ENCODE measurements at regions not wholly inside any gene's neighbourhood (a gene's known extent, or its start where the extent isn't known, plus 50 kb on each side); places are given as distances from the start of the nearest gene placed in this dataset.
"Not testable (repeated sequence)": the region's sequence is repeated elsewhere in the genome, so short reads cannot be mapped to it uniquely, and the experiment has no call there.

- DNase-seq = no peak
These were observed 109.3 kb upstream of the MDFIC start for GRCh38 chr7:114812570-114812969.

- DNase-seq = no peak
These were observed 108.3 kb upstream of the MDFIC start for GRCh38 chr7:114813624-114814023.

DNA sequence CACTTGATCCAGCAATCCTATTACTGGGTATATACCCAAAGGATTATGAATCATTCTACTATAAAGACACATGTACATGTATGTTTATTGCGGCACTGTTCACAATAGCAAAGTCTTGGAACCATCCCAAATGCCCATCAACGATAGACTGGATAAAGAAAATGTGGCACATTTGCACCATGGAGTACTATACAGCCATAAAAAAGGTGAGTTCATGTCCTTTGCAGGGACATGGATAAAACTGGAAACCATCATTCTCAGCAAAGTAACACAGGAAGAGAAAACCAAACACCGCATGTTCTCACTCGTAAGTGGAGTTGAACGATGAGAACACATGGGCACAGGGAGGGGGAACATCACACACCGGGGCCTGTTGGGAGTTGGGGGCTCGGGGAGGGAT, 104.9 kb upstream of the MDFIC start:
- not testable (repeated sequence) for DNase-seq

DNA sequence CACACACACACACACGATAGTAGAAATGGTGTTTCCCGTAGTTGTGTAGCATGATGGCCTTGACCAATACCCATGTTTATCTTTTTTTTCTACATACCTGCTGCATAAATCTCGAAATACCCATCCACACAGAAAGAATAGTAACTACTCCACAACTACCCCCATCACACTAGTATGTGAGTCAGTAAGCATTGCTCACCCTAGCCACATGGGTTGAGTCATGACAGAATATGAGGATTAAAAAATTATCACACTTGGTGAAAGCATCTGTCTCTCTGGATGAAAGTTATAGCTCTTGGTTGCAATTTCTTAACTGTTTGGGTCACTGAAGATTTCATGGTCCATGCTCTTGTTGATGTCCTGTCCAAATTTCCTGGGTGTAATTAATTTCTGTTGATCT, 103.4 kb upstream of the MDFIC start:
- no peak for DNase-seq

DNA sequence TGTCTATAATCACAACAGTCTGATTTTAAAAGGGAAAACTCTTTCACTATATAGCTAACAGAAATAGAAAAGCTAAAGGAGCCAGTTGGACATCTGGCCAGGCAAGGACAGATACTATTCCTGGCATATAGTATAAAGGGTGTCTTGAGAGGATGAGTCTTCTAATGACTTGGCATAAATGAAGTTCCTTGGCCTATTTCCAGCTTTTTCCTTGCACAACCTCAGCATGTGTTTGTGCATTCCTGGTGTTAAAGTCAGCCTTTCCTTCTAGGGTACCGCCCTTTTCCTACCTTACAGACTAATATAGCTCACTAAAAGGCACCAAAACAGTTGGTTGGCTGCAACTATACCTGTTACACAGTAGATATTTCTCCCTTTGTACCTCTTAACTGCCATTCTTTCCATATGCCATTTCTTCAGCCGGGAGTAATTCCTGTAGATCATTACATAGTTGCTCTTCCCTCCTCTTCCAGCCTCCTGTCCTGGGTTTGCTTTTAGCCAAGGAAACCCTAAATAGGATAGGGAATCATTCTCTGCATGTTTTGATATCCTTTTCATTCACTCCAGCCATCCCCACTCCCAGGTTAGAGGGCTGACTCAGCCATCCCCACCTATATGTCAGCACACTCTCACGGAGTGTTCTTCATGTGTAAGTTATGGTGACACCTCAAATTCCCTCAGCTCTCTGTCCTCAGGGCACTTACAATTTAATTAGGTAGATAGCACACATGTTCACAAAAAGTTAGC, 102.1 kb upstream of the MDFIC start:
- DNase-seq = no peak

DNA sequence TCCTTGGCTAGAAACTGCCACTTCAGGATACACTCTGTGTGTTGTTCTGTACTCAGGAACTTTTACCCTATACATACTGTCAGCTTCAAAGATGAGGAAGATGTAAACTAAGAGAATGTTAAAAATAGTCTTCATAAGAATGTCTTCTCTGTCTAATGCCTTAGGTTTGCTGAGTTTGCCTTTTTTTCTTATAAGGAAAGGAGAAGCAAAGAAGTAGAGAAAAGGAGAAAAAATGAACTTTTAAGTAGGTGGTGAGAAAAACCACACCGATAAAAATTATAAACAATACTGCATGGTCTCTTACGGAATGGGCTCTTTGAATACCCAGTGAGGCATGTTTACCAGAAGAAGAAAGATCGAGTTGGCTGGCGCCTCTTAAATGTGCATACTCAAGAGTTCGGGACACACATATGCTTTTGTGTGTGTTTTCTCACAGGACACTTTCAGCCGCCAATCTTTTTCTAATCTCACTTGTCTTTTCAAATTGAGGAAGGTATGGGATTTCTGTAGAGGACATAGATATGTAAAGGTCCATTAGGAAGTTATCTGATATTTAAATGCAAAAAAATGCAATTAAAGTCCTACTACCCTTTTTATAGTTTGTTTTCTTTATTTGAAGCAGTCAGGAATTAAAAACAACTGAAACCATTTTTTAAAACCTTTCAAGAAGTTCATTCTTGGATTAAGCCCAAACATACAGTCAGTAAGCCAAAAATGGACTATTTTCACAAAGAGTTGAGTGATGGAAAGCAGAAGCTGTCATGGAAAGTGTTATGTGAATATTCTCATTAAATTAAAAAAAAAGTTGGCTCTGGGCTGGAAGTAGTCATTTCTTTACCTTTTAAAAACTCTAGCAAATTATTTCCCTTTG, 100.6 kb upstream of the MDFIC start:
- no peak for DNase-seq

GRCh38 chr7:114822131-114822530, 99.8 kb upstream of the MDFIC start:
- DNase-seq = no peak

GRCh38 chr7:114822844-114823243, 99.0 kb upstream of the MDFIC start:
- no peak for DNase-seq

DNA sequence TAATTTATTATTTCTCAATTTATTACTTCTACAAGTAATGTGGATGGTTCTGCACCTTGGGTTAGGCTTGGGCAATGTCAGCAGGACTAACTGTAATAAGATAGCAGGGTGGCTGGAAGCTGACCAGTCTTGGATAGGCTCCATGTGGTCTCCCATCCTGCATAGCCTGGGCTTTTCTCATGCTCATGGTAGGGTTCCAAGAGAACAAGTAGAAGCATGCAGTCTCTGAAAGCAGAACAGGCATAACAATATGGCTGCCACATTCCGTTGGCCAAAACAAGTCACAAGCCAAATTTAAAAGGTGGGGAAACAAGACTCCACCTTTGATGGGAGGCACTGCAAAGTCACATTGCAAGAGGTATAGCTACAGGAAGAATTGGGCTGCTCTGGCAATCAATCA, 98.6 kb upstream of the MDFIC start:
- no peak for DNase-seq

DNA sequence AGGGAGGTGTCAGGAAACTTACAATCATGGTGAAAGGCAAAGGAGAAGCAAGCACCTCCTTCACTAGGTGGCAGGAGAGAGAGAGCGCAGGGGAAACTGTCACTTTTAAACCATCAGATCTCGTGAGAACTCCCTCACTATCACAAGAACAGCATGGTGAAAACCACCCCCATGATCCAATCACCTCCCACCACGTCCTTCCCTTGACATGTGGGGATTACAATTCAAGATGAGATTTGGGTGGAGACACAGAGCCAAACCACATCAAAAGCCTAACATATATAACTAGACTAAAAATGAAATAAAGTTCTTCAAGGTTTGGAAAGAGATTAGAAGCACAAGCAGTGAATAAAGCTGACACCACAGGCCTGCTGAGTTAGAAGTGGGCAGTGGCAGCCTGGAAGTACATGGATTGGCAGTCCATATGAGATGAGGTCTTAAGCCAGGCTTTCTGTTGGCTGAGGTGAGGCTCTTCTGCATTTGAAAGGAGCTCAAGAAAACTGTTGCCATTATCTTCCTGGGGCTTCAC, 96.4 kb upstream of the MDFIC start:
- DNase-seq = no peak

DNA sequence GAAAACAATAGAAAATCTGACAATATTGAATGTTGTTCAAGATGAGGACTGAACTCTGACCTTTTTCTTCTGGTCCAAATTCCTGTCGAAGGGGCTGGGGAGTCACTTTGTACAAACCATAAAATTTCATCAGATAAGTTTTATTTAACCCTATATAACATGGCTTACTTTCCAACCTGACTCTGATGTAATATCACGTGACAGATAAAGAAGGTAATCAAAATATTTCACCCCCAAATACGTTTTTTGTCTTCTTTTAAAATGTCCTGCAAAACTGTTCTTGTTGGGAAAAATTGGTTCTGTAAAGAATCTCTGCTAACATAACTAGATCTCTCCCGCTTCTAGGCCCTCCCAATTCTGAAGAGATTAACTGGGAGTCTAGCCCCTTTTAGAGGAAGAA, 90.9 kb upstream of the MDFIC start:
- DNase-seq = no peak

GRCh38 chr7:114832906-114833595, 88.8 kb upstream of the MDFIC start:
- no peak for DNase-seq

GRCh38 chr7:114835303-114835702, 86.6 kb upstream of the MDFIC start:
- DNase-seq = no peak

- no peak for DNase-seq
These were observed 86.0 kb upstream of the MDFIC start for GRCh38 chr7:114835861-114836260.

GRCh38 chr7:114842551-114843065, 79.3 kb upstream of the MDFIC start:
- no peak for DNase-seq

DNA sequence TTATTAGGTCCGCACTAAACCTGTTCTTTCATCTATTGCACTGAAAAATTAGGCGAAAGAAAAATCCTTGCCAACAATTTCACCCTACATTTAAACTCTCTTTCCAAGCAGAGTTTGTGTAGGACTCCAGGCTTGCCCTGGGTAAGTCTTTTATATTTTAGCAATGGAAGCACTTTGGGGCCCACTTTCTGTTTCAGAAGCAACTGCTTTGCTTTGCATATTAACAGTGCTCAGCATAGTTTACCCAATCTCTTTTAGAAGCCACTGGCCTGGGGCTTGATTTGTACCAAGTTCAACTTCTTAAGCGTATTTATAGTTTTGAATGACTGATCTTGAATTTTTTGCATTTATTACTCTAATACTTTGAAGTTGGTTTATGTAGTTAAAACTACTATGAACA, 78.8 kb upstream of the MDFIC start:
- DNase-seq = no peak

GRCh38 chr7:114851406-114852061, 70.4 kb upstream of the MDFIC start:
- DNase-seq = no peak

GRCh38 chr7:114852293-114852692, 69.6 kb upstream of the MDFIC start:
- DNase-seq = no peak

DNA sequence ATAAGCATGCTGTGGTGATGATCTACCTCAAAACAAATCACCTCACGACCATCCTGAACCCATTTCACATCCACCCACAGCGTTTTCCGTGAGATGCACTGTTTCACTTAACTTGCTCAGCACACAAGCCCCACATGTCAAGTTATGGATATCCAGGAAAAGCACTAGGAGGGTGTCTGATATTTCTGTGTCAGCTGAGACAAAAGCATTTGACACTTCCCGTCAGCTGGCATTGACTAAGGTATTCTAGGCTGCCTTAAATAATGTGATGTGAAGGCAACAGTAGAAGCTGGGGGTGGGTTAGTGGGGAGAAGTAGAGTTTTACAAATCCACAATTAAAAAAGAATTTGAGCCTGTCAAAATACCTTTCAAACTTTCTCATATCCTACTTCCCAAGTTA, 68.7 kb upstream of the MDFIC start:
- no peak for DNase-seq

- DNase-seq = no peak
These were observed 67.5 kb upstream of the MDFIC start for GRCh38 chr7:114854369-114854768.

DNA sequence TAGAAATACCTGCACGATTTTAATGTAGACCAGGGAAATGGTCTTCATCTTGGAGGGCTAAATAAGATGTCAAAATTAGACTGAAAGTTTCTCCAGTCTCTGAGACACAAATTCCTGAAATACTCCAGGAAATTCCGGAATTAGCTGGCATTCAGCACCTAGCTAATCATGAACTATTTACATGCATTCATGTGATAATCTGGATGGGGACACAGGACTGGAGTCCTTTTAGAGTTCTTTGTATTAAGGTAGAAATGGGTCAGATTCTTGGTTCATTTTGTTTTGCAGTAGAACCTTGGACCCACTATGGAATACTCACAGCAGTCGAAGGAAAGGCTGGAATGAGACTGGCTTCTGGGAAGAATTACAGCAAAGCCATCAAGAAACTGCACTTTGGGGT, 65.3 kb upstream of the MDFIC start:
- DNase-seq = no peak

DNA sequence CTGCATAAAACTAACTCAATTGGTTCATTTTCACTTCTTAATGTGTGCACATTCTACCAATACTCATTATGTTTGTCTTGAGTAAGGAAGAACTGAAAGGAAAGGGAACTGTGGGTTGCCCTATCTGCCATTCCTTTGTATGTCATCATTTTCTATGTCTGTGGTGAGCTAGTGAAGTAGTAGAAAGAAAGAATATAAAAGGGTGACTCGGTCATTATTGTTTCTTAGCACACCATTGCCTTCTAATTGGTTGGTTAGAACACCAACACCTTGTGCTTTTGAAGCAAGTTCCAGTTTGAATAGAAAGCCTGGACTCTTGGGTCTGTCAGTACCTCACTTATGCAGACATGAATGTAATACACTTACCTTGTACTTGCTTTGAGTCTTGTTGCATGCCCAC, 64.3 kb upstream of the MDFIC start:
- no peak for DNase-seq

GRCh38 chr7:114859477-114859876, 62.4 kb upstream of the MDFIC start:
- no peak for DNase-seq
